ENCODE measurements at regions not wholly inside any gene's neighbourhood (a gene's known extent, or its start where the extent isn't known, plus 50 kb on each side); places are given as distances from the start of the nearest gene placed in this dataset.

DNA sequence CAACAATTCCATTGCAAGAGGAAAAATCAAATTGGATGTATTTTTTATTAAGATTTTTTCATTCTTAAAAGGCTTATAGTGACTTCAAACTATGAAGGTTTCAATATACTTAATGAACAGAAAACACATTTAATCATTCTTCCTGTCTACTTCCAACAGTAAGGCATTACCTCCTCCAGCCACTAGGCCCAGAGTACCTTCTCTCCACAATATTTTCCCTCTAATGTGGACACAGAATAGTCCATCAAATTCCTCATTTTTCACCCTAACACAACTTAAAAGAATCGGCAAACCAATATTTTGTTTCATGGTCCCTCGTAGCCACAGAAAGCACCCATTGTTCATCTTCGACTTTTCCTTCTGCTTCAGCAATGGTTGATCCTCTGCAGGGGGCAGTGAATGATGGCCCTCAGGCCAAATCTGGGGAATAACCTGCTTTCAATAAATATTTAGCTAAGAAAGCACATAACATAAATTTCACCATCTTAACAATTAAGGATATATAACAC is 335.4 kb upstream of the ID4 start (continued):
- TF ChIP-seq, protein P1, sequence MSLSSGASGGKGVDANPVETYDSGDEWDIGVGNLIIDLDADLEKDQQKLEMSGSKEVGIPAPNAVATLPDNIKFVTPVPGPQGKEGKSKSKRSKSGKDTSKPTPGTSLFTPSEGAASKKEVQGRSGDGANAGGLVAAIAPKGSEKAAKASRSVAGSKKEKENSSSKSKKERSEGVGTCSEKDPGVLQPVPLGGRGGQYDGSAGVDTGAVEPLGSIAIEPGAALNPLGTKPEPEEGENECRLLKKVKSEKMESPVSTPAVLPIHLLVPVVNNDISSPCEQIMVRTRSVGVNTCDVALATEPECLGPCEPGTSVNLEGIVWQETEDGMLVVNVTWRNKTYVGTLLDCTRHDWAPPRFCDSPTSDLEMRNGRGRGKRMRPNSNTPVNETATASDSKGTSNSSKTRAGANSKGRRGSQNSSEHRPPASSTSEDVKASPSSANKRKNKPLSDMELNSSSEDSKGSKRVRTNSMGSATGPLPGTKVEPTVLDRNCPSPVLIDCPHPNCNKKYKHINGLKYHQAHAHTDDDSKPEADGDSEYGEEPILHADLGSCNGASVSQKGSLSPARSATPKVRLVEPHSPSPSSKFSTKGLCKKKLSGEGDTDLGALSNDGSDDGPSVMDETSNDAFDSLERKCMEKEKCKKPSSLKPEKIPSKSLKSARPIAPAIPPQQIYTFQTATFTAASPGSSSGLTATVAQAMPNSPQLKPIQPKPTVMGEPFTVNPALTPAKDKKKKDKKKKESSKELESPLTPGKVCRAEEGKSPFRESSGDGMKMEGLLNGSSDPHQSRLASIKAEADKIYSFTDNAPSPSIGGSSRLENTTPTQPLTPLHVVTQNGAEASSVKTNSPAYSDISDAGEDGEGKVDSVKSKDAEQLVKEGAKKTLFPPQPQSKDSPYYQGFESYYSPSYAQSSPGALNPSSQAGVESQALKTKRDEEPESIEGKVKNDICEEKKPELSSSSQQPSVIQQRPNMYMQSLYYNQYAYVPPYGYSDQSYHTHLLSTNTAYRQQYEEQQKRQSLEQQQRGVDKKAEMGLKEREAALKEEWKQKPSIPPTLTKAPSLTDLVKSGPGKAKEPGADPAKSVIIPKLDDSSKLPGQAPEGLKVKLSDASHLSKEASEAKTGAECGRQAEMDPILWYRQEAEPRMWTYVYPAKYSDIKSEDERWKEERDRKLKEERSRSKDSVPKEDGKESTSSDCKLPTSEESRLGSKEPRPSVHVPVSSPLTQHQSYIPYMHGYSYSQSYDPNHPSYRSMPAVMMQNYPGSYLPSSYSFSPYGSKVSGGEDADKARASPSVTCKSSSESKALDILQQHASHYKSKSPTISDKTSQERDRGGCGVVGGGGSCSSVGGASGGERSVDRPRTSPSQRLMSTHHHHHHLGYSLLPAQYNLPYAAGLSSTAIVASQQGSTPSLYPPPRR (CRISPR knock-in tag; IDR thresholded peaks at IDR 0.05; ENCODE audit: borderline replicate concordance): no peak
- no peak for TF ChIP-seq U2AF1 (optimal IDR thresholded peaks at IDR 0.05; ENCODE audit: low read depth, low read length)

DNA sequence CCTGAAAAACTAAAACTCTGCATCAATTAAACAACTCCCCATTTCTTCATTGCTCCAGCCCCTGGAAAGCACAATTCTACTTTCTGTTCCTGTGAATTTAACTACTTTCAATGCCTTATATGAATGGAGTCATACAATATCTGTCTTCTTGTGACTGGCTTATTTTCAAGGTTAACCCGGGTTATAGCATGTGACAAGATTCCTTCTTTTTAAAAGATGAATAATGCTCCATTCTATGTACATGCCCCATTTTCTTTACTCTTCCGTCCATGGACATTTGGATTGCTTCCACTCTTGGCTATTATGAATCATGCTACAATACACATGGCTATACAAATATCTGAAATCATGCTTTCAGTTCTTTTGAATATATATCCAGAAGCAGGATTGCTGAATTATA is 334.9 kb upstream of the ID4 start:
- ChIA-PET POLR2A (no interaction called here), CTCF (ENCODE audit: low intra/inter-chr PET ratio) (no interaction called here)
- no peak for ATAC-seq
- Histone ChIP-seq H3K4me1 (replicated peaks in 1 of 2; ENCODE audit: control insufficient read depth in 2 of 2, insufficient read depth in 2 of 2, low read length in 2 of 2) (no peaks in the 10 kb centered on the region), H4K20me1 (replicated peaks; ENCODE audit: control insufficient read depth, insufficient read depth, low read length) (no peaks in the 10 kb centered on the region), H3K79me2 (ENCODE audit: control insufficient read depth, insufficient read depth, low read length) (no peaks in the 10 kb centered on the region), H3K9ac (ENCODE audit: insufficient read depth in 1 of 2, low read depth in 2 of 2, low read length in 2 of 2) (no peak overlapping the region), H3K27ac (ENCODE audit: extremely low read depth, low read depth, low read length) (no peak overlapping the region), H3K4me3 (no peak overlapping the region), H3K9me3 (replicated peaks; ENCODE audit: control insufficient read depth, insufficient read depth, low read depth, low read length) (no peaks in the 10 kb centered on the region), H3K27me3 (ENCODE audit: control insufficient read depth in 2 of 2, insufficient read depth in 2 of 2, low read length in 2 of 2) (no peaks in the 10 kb centered on the region), H3K9me1 (ENCODE audit: control insufficient read depth, insufficient read depth, low read length) (no peaks in the 10 kb centered on the region), H2AFZ (ENCODE audit: low read depth, low read length) (no peak overlapping the region), H3K36me3 (ENCODE audit: control insufficient read depth, insufficient read depth, low read length) (no peaks in the 10 kb centered on the region), H3K4me2 (ENCODE audit: insufficient read depth, low read length) (no peak overlapping the region)
- in situ Hi-C loops (cut with MboI): no loop called here
- no TSS peak for BruUV-seq (replicated peaks)
- no peak for TF ChIP-seq IFI16 (CRISPR knock-in tag; IDR thresholded peaks at IDR 0.05)
- TF ChIP-seq RBBP5 (IDR thresholded peaks at IDR 0.05; ENCODE audit: borderline replicate concordance, insufficient read depth, low read length, poor library complexity, severe bottlenecking): no peak
- TF ChIP-seq, protein P2, sequence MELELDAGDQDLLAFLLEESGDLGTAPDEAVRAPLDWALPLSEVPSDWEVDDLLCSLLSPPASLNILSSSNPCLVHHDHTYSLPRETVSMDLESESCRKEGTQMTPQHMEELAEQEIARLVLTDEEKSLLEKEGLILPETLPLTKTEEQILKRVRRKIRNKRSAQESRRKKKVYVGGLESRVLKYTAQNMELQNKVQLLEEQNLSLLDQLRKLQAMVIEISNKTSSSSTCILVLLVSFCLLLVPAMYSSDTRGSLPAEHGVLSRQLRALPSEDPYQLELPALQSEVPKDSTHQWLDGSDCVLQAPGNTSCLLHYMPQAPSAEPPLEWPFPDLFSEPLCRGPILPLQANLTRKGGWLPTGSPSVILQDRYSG (tag; conservative IDR thresholded peaks at IDR 0.05; ENCODE audit: low read depth): no peak
- TF ChIP-seq DACH1 (IDR thresholded peaks at IDR 0.05; ENCODE audit: partially characterized antibody): no peak
- no peak for TF ChIP-seq NFIC (IDR thresholded peaks at IDR 0.05)
- TF ChIP-seq TGIF2 (CRISPR knock-in tag; IDR thresholded peaks at IDR 0.05): no peak
- no peak for TF ChIP-seq NONO (IDR thresholded peaks at IDR 0.05; ENCODE audit: low read depth in 2 of 2, low read length in 1 of 2)
- TF ChIP-seq ZFX (CRISPR knock-in tag; IDR thresholded peaks at IDR 0.05): no peak
- TF ChIP-seq BDP1 (IDR thresholded peaks at IDR 0.05; ENCODE audit: insufficient read depth, insufficient read length): no peak
- no peak for TF ChIP-seq SLC30A9 (CRISPR knock-in tag; IDR thresholded peaks at IDR 0.05)
- 0% methylated on average over 2 of the region's 2 CpGs for WGBS (ENCODE audit: insufficient coverage, low coverage, missing lambda C conversion rate)
- FAIRE-seq: no peak
- no peak for DNase-seq (ENCODE audit: extremely low read depth in 1 of 4, low spot score in 3 of 4)
- intact Hi-C loops (cut with micrococcal nuclease): no loop called here
